GM18909 (cell line): ENCODE measurements at regions not wholly inside any gene's neighbourhood (a gene's known extent, or its start where the extent isn't known, plus 50 kb on each side); places are given as distances from the start of the nearest gene placed in this dataset.

Source experiments
- ATAC-seq: cut with Tn5 transposase; IDR thresholded peaks from one replicate; pipeline ENCODE4 v1.9.1; 2021; ENCODE audit warnings: mild to moderate bottlenecking; ENCODE audit not compliant: unreplicated experiment, poor library complexity

- no peak for ATAC-seq
These were observed 562.1 kb upstream of the PCDH9 start for GRCh38 chr13:67792151-67792676.

DNA sequence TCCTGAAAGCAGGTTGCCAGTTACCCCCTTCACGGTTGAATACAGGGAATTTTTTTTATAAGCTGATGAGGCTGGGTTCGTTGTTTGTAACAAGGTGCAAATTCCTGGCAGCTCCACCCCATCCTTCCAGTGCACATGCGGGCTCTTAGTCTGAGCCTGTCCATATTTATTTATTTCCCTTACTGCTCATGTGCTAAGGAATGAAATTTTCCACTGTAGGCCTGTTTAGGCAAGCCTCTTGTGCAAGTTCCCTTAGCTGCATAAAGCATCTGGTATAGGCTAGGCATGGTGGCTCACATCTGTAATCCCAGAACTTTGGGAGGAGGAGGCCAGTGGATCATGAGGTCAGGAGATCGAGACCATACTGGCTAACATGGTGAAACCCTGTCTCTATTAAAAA is 560.9 kb upstream of the PCDH9 start:
- no peak for ATAC-seq

DNA sequence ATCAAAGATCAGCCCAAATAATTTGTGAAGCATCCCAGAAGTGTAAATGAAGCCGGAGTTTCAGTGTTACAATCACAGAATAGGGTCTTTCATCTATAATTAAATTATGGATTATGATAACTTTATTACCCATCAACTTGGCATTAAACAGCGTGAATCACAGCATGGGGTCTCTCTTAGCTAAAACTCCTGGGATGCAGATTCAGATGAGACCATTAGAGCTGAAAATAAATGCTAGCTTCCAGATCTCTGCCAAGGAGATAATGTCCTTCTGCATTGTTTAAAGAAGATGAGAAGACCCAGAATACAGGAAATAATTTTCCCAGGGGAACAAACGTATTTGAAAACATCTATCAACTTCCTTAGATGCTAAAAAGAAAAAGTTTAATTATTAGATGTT is 546.0 kb upstream of the PCDH9 start:
- ATAC-seq: no peak

DNA sequence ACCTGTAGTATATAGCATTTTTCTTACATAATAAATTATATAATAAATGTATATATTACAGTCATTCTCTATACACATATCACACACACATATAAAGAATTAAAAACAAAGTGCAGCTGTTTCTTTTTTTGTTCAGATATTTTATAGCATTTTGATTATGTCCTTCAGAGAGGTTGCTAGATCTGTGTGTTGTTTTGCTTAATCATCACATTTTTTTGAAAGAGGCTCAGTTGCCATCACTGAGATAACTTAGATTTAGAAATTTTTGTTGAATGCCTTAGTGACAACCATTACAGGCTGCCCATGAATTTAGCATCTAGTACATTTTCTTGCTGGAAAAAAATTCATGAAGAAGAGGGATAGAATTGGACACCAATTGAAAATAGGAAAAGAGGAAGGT is 545.2 kb upstream of the PCDH9 start:
- no peak for ATAC-seq

DNA sequence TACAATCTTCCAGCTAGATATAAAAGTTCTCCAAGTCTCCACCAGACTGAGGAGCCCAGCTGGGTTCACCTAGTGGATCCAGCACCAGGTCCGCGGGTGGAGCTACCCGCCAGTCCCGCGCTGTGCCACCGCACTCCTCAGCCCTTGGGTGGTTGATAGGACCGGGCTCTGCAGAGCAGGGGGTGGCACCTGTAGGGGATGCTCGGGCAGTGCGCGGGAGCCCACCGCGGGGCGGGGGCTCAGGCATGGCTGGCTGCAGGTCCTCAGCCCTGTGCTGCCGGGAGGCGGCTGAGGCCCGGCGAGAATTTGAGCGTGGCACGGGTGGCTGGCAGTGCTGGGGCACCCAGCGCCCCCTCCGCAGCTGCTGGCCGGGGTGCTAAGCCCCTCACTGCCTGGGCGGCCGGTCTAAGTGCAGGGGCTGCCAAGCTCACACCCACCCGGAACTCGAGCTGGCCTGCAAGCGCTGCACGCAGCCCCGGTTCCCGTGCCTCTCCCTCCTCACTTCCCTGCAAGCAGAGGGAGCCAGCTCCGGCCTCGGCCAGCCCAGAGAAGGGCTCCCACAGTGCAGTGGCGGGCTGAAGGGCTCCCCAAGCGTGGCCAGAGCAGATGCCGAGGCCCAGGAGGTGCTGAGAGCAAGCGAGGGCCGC is 542.8 kb upstream of the PCDH9 start:
- no peak for ATAC-seq

GRCh38 chr13:67771106-67771505 is 541.0 kb upstream of the PCDH9 start:
- ATAC-seq: no peak

GRCh38 chr13:67769987-67770341 is 539.8 kb upstream of the PCDH9 start:
- ATAC-seq: no peak

- no peak for ATAC-seq
These were observed 539.2 kb upstream of the PCDH9 start for GRCh38 chr13:67769063-67769986.

- ATAC-seq: no peak
These were observed 533.8 kb upstream of the PCDH9 start for GRCh38 chr13:67763984-67764383.

DNA sequence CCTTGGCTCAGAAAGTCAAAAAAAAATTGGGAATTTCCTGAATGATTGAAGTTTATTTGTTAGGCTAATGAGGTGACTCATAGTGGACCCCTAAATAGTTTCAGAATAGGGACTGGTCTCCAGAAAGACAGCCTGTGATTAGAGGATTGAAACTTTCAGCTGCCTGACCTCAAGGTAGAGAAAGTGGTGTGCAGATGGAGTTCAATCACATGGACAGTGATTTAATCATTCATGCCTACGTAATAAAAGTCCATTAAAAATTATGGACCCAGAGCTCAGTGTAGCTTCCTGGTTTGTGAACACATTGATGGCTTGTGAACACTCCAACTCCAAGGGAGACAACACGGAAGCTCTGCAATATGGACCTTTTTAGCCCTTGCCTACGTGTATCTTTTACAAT is 533.2 kb upstream of the PCDH9 start:
- ATAC-seq: no peak

DNA sequence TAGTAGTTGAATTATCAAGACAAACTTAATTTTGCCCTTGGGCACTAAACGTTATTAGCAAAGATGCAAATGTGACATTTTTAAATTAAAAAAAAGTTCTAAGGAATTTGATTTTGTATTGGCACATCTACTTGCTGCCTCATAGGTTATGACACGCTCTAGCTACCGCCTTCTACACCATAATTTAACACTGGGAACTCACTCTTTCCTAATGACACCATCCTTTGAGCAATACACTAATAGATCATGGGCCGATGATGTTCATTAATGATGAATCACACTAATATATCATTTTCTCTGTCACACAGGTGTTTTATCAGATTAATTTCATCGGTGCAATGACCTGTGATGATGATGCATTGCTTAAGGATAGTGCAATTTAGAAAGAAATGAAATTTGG is 528.8 kb upstream of the PCDH9 start:
- ATAC-seq: no peak

- ATAC-seq: no peak
These were observed 523.9 kb upstream of the PCDH9 start for GRCh38 chr13:67754012-67754411.

GRCh38 chr13:67752759-67753158 is 522.6 kb upstream of the PCDH9 start:
- no peak for ATAC-seq

DNA sequence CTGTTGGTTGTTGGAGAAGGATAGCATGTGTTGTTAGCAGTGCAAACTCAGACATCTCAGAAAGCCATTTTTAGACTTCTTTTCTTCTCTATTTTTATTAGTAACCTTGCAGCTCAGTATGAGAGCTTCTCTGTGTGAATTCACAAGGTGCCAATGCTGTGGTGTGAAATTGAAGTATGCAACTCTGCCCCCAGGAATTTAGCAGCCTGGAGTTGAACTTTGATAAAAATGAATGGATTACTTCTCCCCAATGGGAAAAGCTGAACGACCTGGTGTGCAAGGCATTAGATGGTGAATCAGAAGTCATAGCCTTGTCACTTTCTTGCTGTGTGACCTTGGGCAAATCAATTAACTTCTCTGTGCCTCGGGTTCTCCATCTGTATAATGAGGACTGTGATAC is 512.3 kb upstream of the PCDH9 start:
- ATAC-seq: no peak

GRCh38 chr13:67740871-67741535 is 510.9 kb upstream of the PCDH9 start:
- ATAC-seq: no peak

DNA sequence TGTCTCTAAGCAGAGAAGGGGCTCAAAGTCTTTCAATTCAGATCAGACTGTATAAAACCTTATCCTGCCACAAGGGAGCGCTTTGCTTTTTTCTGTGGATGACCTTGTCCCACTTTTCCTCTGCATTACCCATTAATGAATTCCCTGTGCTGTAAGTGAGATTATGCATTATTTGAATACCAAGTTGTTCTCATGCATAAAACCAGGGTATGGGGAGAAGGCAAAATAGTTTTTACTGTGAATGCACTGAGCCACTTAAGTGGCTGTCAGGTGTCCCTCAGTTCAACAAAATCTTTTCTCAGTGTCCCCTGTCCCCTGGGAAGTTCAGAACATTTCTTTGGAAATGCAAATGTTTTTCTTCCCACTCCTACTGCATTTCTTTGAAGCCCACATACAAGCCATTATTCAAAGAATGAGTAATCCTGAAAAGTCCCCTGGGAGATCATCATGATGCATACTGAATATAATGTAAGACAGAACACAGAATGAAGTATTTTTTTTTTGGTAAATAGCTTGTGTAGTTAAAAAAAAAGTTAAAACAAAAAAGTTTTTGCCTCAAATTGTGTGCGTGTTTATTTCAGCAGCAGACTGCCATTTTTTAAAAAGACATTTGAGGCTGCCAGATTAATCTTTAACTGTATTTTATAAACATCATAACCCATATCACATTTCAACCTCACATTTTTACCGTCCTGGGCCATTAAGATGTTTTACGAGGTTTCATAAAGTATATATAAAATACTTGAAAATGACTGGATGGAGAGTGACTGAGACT is 506.7 kb upstream of the PCDH9 start:
- ATAC-seq: no peak

DNA sequence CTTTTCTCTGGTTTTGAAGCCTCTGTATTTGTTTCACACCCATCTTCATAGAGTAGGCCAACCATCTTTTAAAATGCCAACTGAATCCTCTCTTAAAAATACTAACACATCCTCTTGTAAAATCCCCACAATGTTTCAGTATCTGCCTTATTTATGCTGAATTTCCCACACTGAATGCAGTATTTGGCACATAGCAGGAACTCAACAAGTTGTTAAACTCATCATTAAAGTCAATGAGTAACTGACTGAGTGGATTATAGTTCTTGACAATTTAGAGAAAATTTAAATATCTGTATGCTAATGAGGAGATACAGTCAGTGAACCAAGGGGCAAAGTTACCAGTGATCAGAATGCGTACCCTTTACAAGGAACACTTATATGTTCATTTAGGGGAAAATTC is 505.5 kb upstream of the PCDH9 start:
- ATAC-seq: no peak

DNA sequence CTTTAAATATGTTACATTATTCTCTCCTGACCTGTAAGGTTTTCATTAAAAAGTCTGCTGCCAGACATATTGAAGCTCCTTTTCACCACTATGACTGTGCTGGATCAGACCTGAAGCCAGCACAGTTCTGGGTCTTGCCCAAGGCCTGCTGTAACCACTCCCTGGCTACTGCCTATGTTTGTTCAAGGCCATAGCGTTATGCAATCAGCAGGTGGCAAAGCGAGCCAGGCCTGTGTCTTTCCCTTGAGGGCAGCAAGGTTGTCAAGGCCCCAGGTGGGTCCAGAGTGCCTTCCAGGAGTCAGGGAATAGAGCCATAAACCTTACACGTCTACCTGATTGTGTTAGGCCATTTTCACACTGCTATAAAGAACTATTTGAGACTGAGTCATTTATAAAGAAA is 496.8 kb upstream of the PCDH9 start:
- ATAC-seq: no peak

DNA sequence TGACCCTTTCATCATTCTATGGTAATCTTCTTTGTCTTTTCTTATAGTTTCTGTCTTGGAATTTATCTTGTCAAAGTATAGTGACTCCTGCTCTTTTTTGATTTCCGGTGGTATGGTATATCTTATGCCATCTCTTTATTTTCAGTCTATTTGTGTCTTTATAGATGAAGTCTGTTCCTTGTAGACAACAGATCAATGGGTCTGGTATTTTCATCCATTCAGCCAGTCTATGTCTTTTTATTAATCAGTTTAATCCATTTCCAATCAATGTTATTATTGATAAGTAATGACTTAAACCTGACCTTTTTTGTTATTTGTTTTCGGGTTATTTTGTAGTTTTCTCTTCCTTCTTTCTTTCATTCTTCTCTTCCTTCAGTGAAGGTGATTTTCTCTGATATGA is 495.9 kb upstream of the PCDH9 start:
- no peak for ATAC-seq

GRCh38 chr13:67713571-67713970 is 483.4 kb upstream of the PCDH9 start:
- no peak for ATAC-seq
